Pancreas (tissue), 10 donors: ENCODE measurements at regions not wholly inside any gene's neighbourhood (a gene's known extent, or its start where the extent isn't known, plus 50 kb on each side); places are given as distances from the start of the nearest gene placed in this dataset.
"Not testable (repeated sequence)": the region's sequence is repeated elsewhere in the genome, so short reads cannot be mapped to it uniquely, and the experiment has no call there.

Source experiments
- ATAC-seq, 4 donors: fragments of 200-7000 bp; cut with Tn5 transposase; one replicate each; pipeline versions ENCODE4 v1.8.0 to v1.9.1; 2020; ENCODE audit warnings: mild to moderate bottlenecking in 4 of 4, moderate library complexity in 4 of 4
- DNase-seq, 6 donors: peaks; one replicate each; pipeline ENCODE4 v3.0.0-alpha.2; 2020
- FAIRE-seq: peaks from 2 replicates; lab custom pipeline; 2012; peaks lifted over from hg19 to GRCh38; lab: Jason Lieb, UNC
- H3K27ac ChIP-seq, 4 donors: fragments of 200-600 bp; sonication (generic); 1 replicate in 3 of 4; 2 replicates in 1 of 4; pipeline versions ENCODE4 v1.5.0 to v1.8.0; 2020
- H3K27me3 ChIP-seq, 4 donors: fragments of 200-600 bp; one replicate each; pipeline ENCODE4 v1.8.0; 2021
- H3K36me3 ChIP-seq, 3 donors: fragments of 200-600 bp; sonication (generic) in 1 of 3; one replicate each; pipeline versions ENCODE4 v1.5.0 to v1.8.0; 2020 to 2021
- H3K4me1 ChIP-seq, 3 donors: fragments of 200-600 bp; one replicate each; pipeline ENCODE4 v1.8.0; 2021
- H3K4me3 ChIP-seq, 4 donors: fragments of 200-600 bp; sonication (generic) in 2 of 4; one replicate each; pipeline versions ENCODE4 v1.5.0 to v1.8.0; 2020 to 2021
- H3K9me3 ChIP-seq, 4 donors: fragments of 200-600 bp; one replicate each; pipeline ENCODE4 v1.8.0; 2021
- CTCF ChIP-seq, 4 donors: fragments of 200-600 bp; sonication (generic) in 3 of 4; IDR thresholded peaks; one replicate each; pipeline versions ENCODE4 v1.5.0 to v1.8.0; 2021; ENCODE audit warnings: antibody characterized with exemption in 4 of 4
- WGBS, 2 donors: extraction: QIAGEN DNeasy Blood & Tissue Kit; methylation state at CpG; one replicate each; pipeline ENCODE4 v1.1.7; 2013; 5-methylcytosine and 5-hydroxymethylcytosine counted together
- intact Hi-C, 3 donors: fragments of 100-400 bp; cut with DNase I; formaldehyde crosslinking; loops; one replicate each; pipeline versions ENCODE4 v1.11.1 to v1.14.2; 2022
- donor health status: healthy with polysubstance abuse.
- donor health status: DM: no; HTN: no; CAD: no; lungs with moderate emphysema.
- donor health status: DM: no; HTN: no; CAD: no.
- donor health status: control.
- donor health status: control.
- donor health status: Bipolar disorder and iron deficiency.
- donor health status: DM: yes; HTN: yes; CAD: no.
- donor health status: DM: no; HTN: no; CAD: no.
- donor health status: DM: no; HTN: no; CAD: no.
- donor health status: DM: yes; HTN: yes; CAD: no.

GRCh38 chr20:29756664-29757063, 1500.8 kb upstream of the DEFB115 start:
- Histone ChIP-seq H3K9me3 (no peaks in the 10 kb centered on the region), H3K27ac (no peak overlapping the region), H3K36me3 (no peaks in the 10 kb centered on the region), H3K27me3 (no peaks in the 10 kb centered on the region), H3K4me3 (no peak overlapping the region), H3K4me1 (no peaks in the 10 kb centered on the region)
- peak in 1 of 6 donors; percentile 36 for DNase-seq
- no peak for TF ChIP-seq CTCF (IDR thresholded peaks at IDR 0.05)
- ATAC-seq = no peak
- WGBS, 2 donors = 67 to 73% methylated on average over 17 of the region's 17 CpGs
- intact Hi-C loops = no loop called here
- FAIRE-seq = no peak

GRCh38 chr20:29761621-29762385, 1495.7 kb upstream of the DEFB115 start:
- H3K27ac ChIP-seq, H3K4me3 ChIP-seq, intact Hi-C loops, H3K4me1 ChIP-seq, FAIRE-seq, ATAC-seq, H3K9me3 ChIP-seq, H3K27me3 ChIP-seq, H3K36me3 ChIP-seq: not testable (repeated sequence)
- peak in 1 of 6 donors; percentile 42 for DNase-seq
- 23 to 49% methylated on average over 39 to 44 of the region's 45 CpGs for WGBS, 2 donors

- H3K27me3 ChIP-seq = no peaks in the 10 kb centered on the region
- peak in 1 of 6 donors; percentile 33 for DNase-seq
- no peak overlapping the region for H3K4me3 ChIP-seq
- 11 to 38% methylated on average over 21 of the region's 21 CpGs for WGBS, 2 donors
- FAIRE-seq = no peak
- no peak for TF ChIP-seq CTCF (IDR thresholded peaks at IDR 0.05)
- no peaks in the 10 kb centered on the region for H3K4me1 ChIP-seq
- intact Hi-C loops = no loop called here
- H3K9me3 ChIP-seq = no peaks in the 10 kb centered on the region
- H3K36me3 ChIP-seq = no peaks in the 10 kb centered on the region
- H3K27ac ChIP-seq = no peak overlapping the region
- ATAC-seq = no peak
These were observed 1494.8 kb upstream of the DEFB115 start for GRCh38 chr20:29762620-29763019.

GRCh38 chr20:29763821-29764511, 1493.5 kb upstream of the DEFB115 start:
- 28 to 60% methylated on average over 29 of the region's 29 CpGs for WGBS, 2 donors
- Histone ChIP-seq H3K4me3 (no peak overlapping the region), H3K36me3 (no peaks in the 10 kb centered on the region), H3K27ac (no peak overlapping the region), H3K4me1 (no peaks in the 10 kb centered on the region), H3K27me3 (no peaks in the 10 kb centered on the region), H3K9me3 (no peaks in the 10 kb centered on the region)
- TF ChIP-seq CTCF (IDR thresholded peaks at IDR 0.05) = no peak
- FAIRE-seq (no peak), ATAC-seq (no peak), DNase-seq (no peak)
- intact Hi-C loops = no loop called here

- H3K4me3 ChIP-seq, DNase-seq, intact Hi-C loops: not testable (repeated sequence)
These were observed 1492.4 kb upstream of the DEFB115 start for GRCh38 chr20:29764922-29765610.

GRCh38 chr20:29778033-29778432, 1479.4 kb upstream of the DEFB115 start:
- DNase-seq, H3K9me3 ChIP-seq, H3K4me1 ChIP-seq, H3K27ac ChIP-seq, FAIRE-seq, H3K4me3 ChIP-seq, H3K27me3 ChIP-seq, intact Hi-C loops, H3K36me3 ChIP-seq, ATAC-seq: not testable (repeated sequence)
- 8 to 19% methylated on average over 2 of the region's 2 CpGs for WGBS, 2 donors

More at GRCh38 chr20:29764922-29765610, 1492.4 kb upstream of the DEFB115 start:
- H3K36me3 ChIP-seq, ATAC-seq, H3K27ac ChIP-seq, FAIRE-seq, H3K4me1 ChIP-seq, H3K9me3 ChIP-seq, H3K27me3 ChIP-seq: not testable (repeated sequence)
- 12 to 27% methylated on average over 25 of the region's 25 CpGs for WGBS, 2 donors

- 49 to 68% methylated on average over 7 of the region's 7 CpGs for WGBS, 2 donors
- DNase-seq, intact Hi-C loops, H3K4me3 ChIP-seq, H3K36me3 ChIP-seq, FAIRE-seq, H3K27ac ChIP-seq, H3K27me3 ChIP-seq, ATAC-seq, H3K9me3 ChIP-seq, H3K4me1 ChIP-seq: not testable (repeated sequence)
These were observed 1476.2 kb upstream of the DEFB115 start for GRCh38 chr20:29781217-29781616.

- FAIRE-seq, H3K4me1 ChIP-seq, H3K9me3 ChIP-seq, ATAC-seq, DNase-seq, H3K27ac ChIP-seq, intact Hi-C loops, H3K36me3 ChIP-seq, H3K27me3 ChIP-seq, H3K4me3 ChIP-seq: not testable (repeated sequence)
- 38 to 50% methylated on average over 8 of the region's 8 CpGs for WGBS, 2 donors
These were observed 1475.6 kb upstream of the DEFB115 start for GRCh38 chr20:29781891-29782290.

GRCh38 chr20:29787456-29787855, 1470.0 kb upstream of the DEFB115 start:
- ATAC-seq, DNase-seq, intact Hi-C loops, FAIRE-seq, H3K9me3 ChIP-seq, H3K27me3 ChIP-seq, H3K27ac ChIP-seq, H3K36me3 ChIP-seq, H3K4me1 ChIP-seq, H3K4me3 ChIP-seq: not testable (repeated sequence)
- WGBS, 2 donors = 64 to 75% methylated on average over 15 to 16 of the region's 16 CpGs
